Ishikawa (cell line): ENCODE measurements at regions not wholly inside any gene's neighbourhood (a gene's known extent, or its start where the extent isn't known, plus 50 kb on each side); places are given as distances from the start of the nearest gene placed in this dataset.

Experiments used
- CEBPB ChIP-seq: IDR thresholded peaks from 2 replicates; pipeline ENCODE4 v1.6.1; 2012
- CREB1 ChIP-seq: IDR thresholded peaks from 2 replicates; pipeline ENCODE4 v1.6.1; 2012; ENCODE audit warnings: low read depth
- EGR1 ChIP-seq: IDR thresholded peaks from 2 replicates; pipeline ENCODE4 v1.6.1; 2012
- EP300 ChIP-seq: IDR thresholded peaks from 2 replicates; pipeline ENCODE4 v1.6.1; 2012; ENCODE audit warnings: borderline replicate concordance
- FOXM1 ChIP-seq: IDR thresholded peaks from 2 replicates; pipeline ENCODE4 v1.6.1; 2012; ENCODE audit warnings: low read depth, borderline replicate concordance
- NFIC ChIP-seq: IDR thresholded peaks from 2 replicates; pipeline ENCODE4 v1.6.1; 2012
- RAD21 ChIP-seq: IDR thresholded peaks from 2 replicates; pipeline ENCODE4 v1.6.1; 2012; ENCODE audit warnings: low read depth
- TAF1 ChIP-seq: IDR thresholded peaks from 2 replicates; pipeline ENCODE4 v1.6.1; 2012; ENCODE audit warnings: low read depth, mild to moderate bottlenecking
- TCF12 ChIP-seq: IDR thresholded peaks from 2 replicates; pipeline ENCODE4 v1.6.1; 2012; ENCODE audit warnings: low read depth
- TEAD4 ChIP-seq: IDR thresholded peaks from 2 replicates; pipeline ENCODE4 v1.6.1; 2012
- YY1 ChIP-seq: IDR thresholded peaks from 2 replicates; pipeline ENCODE4 v1.6.1; 2012; ENCODE audit warnings: low read depth
- ZBTB7A ChIP-seq: IDR thresholded peaks from 2 replicates; pipeline ENCODE4 v1.6.1; 2012; ENCODE audit warnings: low read depth
- TF ChIP-seq, protein P1 (sequence below): IDR thresholded peaks from 2 replicates; pipeline ENCODE4 v1.6.1; 2012
- TF ChIP-seq, protein P2 (sequence below): IDR thresholded peaks from 2 replicates; pipeline ENCODE4 v1.6.1; 2012; ENCODE audit warnings: low read depth, mild to moderate bottlenecking
- TF ChIP-seq, protein P3 (sequence below): IDR thresholded peaks from 2 replicates; pipeline ENCODE4 v1.6.1; 2012

GRCh38 chr3:5607581-5607980, 420.1 kb downstream of the EDEM1 start:
- TF ChIP-seq, protein P1, sequence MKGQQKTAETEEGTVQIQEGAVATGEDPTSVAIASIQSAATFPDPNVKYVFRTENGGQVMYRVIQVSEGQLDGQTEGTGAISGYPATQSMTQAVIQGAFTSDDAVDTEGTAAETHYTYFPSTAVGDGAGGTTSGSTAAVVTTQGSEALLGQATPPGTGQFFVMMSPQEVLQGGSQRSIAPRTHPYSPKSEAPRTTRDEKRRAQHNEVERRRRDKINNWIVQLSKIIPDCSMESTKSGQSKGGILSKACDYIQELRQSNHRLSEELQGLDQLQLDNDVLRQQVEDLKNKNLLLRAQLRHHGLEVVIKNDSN, result no peak
- TF ChIP-seq, protein P2, sequence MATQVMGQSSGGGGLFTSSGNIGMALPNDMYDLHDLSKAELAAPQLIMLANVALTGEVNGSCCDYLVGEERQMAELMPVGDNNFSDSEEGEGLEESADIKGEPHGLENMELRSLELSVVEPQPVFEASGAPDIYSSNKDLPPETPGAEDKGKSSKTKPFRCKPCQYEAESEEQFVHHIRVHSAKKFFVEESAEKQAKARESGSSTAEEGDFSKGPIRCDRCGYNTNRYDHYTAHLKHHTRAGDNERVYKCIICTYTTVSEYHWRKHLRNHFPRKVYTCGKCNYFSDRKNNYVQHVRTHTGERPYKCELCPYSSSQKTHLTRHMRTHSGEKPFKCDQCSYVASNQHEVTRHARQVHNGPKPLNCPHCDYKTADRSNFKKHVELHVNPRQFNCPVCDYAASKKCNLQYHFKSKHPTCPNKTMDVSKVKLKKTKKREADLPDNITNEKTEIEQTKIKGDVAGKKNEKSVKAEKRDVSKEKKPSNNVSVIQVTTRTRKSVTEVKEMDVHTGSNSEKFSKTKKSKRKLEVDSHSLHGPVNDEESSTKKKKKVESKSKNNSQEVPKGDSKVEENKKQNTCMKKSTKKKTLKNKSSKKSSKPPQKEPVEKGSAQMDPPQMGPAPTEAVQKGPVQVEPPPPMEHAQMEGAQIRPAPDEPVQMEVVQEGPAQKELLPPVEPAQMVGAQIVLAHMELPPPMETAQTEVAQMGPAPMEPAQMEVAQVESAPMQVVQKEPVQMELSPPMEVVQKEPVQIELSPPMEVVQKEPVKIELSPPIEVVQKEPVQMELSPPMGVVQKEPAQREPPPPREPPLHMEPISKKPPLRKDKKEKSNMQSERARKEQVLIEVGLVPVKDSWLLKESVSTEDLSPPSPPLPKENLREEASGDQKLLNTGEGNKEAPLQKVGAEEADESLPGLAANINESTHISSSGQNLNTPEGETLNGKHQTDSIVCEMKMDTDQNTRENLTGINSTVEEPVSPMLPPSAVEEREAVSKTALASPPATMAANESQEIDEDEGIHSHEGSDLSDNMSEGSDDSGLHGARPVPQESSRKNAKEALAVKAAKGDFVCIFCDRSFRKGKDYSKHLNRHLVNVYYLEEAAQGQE, result no peak
- TF ChIP-seq TCF12 (no peak), CREB1 (no peak), EP300 (no peak), FOXM1 (no peak), ZBTB7A (no peak), YY1 (no peak), RAD21 (no peak), TAF1 (no peak), TEAD4 (no peak), NFIC (no peak), EGR1 (no peak), CEBPB (no peak)
- TF ChIP-seq, protein P3, sequence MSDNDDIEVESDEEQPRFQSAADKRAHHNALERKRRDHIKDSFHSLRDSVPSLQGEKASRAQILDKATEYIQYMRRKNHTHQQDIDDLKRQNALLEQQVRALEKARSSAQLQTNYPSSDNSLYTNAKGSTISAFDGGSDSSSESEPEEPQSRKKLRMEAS, result no peak

GRCh38 chr3:5613599-5613998, 426.1 kb downstream of the EDEM1 start:
- no peak for TF ChIP-seq CEBPB
- no peak for TF ChIP-seq EGR1
- TF ChIP-seq, protein P2, result no peak
- no peak for TF ChIP-seq RAD21
- TF ChIP-seq TCF12, result no peak
- TF ChIP-seq, protein P3, result no peak
- no peak for TF ChIP-seq ZBTB7A
- TF ChIP-seq FOXM1, result no peak
- TF ChIP-seq, protein P1, result no peak
- TF ChIP-seq EP300, result no peak
- no peak for TF ChIP-seq NFIC
- TF ChIP-seq CREB1, result no peak
- TF ChIP-seq TAF1, result no peak
- no peak for TF ChIP-seq TEAD4
- no peak for TF ChIP-seq YY1

DNA sequence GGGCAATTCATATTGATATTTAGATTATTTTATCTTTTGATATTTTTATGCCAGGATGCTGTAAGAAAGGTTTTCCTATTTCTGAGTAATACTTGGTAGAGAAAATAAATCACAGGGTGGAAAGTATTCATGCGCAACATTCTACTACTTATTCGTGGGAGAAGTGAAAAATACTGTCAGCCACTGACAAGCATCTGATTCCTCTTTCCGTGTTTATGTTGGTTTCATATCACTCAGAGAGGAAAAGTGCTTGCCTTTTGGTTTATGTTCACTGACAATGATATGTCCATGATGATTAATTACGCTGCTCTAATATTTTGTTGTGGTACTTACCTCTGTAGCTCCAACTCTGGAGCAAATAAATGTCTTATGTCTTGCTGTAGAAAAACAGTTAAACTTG, 429.4 kb downstream of the EDEM1 start:
- TF ChIP-seq, protein P1, result no peak
- TF ChIP-seq EGR1, result no peak
- TF ChIP-seq TAF1, result no peak
- TF ChIP-seq YY1, result no peak
- no peak for TF ChIP-seq EP300
- no peak for TF ChIP-seq TEAD4

GRCh38 chr3:5618170-5618569, 430.7 kb downstream of the EDEM1 start:
- no peak for TF ChIP-seq EP300
- TF ChIP-seq EGR1, result no peak
- TF ChIP-seq YY1, result no peak
- TF ChIP-seq, protein P3, result no peak
- no peak for TF ChIP-seq RAD21
- no peak for TF ChIP-seq NFIC
- TF ChIP-seq TCF12, result no peak
- no peak for TF ChIP-seq TAF1
- no peak for TF ChIP-seq FOXM1
- TF ChIP-seq, protein P1, result no peak
- no peak for TF ChIP-seq CEBPB
- TF ChIP-seq TEAD4, result no peak
- TF ChIP-seq, protein P2, result no peak
- TF ChIP-seq CREB1, result no peak
- TF ChIP-seq ZBTB7A, result no peak
